Neural progenitor cell (in vitro differentiated cells): ENCODE measurements at regions not wholly inside any gene's neighbourhood (a gene's known extent, or its start where the extent isn't known, plus 50 kb on each side); places are given as distances from the start of the nearest gene placed in this dataset.

Experiments
- EZH2 ChIP-seq: fragments of 200-600 bp; sonication (generic); IDR thresholded peaks from 2 replicates; pipeline ENCODE4 v1.6.1; 2017; ENCODE audit warnings: antibody characterized with exemption, mild to moderate bottlenecking, moderate library complexity
- EZH2phosphoT487 ChIP-seq: fragments of 200-600 bp; sonication (generic); IDR thresholded peaks from 2 replicates; pipeline ENCODE4 v1.6.1; 2017; ENCODE audit warnings: antibody characterized with exemption
- TF ChIP-seq, protein P1 (sequence below): fragments of 200-600 bp; sonication (generic); IDR thresholded peaks from 2 replicates; pipeline ENCODE4 v1.5.1; 2017; ENCODE audit warnings: antibody characterized with exemption, mild to moderate bottlenecking

DNA sequence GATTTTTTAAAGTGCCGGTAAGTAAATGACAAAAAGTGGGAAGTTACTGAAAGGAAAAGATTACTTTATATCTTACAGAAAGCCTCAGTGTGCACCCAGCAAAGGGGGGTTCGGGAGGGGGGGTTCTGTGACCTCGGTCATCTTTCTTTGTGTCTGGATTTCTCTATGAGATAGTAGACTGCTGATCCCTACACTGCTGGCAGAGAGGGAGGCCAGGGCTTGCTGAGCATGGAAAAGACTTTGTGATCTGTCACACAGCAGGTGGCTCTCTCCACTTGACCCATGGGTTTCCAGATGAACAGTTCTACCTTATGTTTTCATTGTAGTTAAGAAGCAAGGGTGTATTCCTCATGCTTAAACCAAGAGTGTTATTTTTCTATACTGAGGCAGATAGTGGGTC lies 475.6 kb downstream of the PCDH10 start:
- TF ChIP-seq, protein P1, sequence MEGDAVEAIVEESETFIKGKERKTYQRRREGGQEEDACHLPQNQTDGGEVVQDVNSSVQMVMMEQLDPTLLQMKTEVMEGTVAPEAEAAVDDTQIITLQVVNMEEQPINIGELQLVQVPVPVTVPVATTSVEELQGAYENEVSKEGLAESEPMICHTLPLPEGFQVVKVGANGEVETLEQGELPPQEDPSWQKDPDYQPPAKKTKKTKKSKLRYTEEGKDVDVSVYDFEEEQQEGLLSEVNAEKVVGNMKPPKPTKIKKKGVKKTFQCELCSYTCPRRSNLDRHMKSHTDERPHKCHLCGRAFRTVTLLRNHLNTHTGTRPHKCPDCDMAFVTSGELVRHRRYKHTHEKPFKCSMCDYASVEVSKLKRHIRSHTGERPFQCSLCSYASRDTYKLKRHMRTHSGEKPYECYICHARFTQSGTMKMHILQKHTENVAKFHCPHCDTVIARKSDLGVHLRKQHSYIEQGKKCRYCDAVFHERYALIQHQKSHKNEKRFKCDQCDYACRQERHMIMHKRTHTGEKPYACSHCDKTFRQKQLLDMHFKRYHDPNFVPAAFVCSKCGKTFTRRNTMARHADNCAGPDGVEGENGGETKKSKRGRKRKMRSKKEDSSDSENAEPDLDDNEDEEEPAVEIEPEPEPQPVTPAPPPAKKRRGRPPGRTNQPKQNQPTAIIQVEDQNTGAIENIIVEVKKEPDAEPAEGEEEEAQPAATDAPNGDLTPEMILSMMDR, result no peak
- TF ChIP-seq EZH2 (no peak), EZH2phosphoT487 (no peak)
